Fibroblast of lung (primary cell): ENCODE measurements at regions not wholly inside any gene's neighbourhood (a gene's known extent, or its start where the extent isn't known, plus 50 kb on each side); places are given as distances from the start of the nearest gene placed in this dataset.

Experiments used
- CTCF ChIP-seq, 2 donors: IDR thresholded peaks in 1 of 2; conservative IDR thresholded peaks in 1 of 2; 1 replicate in 1 of 2; 2 replicates in 1 of 2; pipeline ENCODE4 v1.5.1; 2011 to 2012; ENCODE audit warnings: low read length in 2 of 2, control low read depth in 1 of 2, inconsistent platforms in 1 of 2, low read depth in 1 of 2, mild to moderate bottlenecking in 1 of 2
- EZH2 ChIP-seq: IDR thresholded peaks from 2 replicates; pipeline ENCODE4 v1.5.1; 2012; ENCODE audit warnings: low read length, control low read depth, mild to moderate bottlenecking; ENCODE audit errors: missing control alignments

DNA sequence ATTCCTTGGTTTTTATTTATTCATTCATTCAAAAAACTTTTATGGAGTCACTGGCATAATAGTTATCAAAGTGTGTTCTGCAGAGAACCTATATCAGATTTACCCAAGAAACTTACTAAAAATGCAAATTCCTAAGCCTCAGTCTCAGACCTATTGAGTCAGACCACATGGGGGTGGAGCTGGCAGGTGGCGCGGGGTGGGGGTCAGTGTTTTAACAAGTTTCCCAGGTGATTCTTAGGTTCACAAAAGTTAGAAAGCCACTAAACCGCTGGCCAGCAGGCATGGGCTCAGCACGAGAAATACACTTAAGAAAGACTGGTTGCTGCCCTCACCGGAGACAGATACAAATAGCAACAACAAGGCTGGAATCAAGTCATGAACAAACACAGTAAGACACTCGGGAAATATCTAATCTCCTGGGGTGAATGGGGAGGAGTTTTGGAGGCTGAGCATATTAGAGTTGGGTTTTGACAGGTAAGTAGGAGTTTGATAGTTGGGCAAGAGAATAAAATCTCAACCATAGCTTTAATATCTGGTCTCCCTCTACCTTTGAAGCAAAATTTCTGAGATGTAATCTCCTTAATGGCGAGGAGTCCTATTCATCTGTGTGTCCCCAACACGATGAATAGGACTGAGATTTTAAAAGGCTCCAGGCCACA lies 167.5 kb upstream of the NECTIN1 start:
- TF ChIP-seq CTCF (conservative IDR thresholded peaks at IDR 0.05 in 1 of 2, IDR thresholded peaks at IDR 0.05 in 1 of 2; ENCODE audit: low read depth in 1 of 2, low read length in 2 of 2): no peak
- TF ChIP-seq EZH2: no peak
